Esophagus squamous epithelium (tissue), 4 donors: ENCODE measurements at regions not wholly inside any gene's neighbourhood (a gene's known extent, or its start where the extent isn't known, plus 50 kb on each side); places are given as distances from the start of the nearest gene placed in this dataset.

Experiments
- small RNA-seq, 4 donors: library from RNA; depleted of rRNA; stranded (forward); fragments of <200 nt; gene quantifications; one replicate each; pipeline ENCODE3, GENCODE V24; 2016

Small RNA genes in the stretch of these regions (small RNA-seq; reads per million reads assigned to genes)
- gene RF00139, result 0 to 0.41 (median 0.12) reads per million in 4 donors
- 0 reads per million in 4 donors for gene RF02091
